ENCODE measurements at regions not wholly inside any gene's neighbourhood (a gene's known extent, or its start where the extent isn't known, plus 50 kb on each side); places are given as distances from the start of the nearest gene placed in this dataset.

- TF ChIP-seq USF1 (CRISPR knock-in tag; IDR thresholded peaks at IDR 0.05) (peak; percentile 81), RAD51 (IDR thresholded peaks at IDR 0.05; ENCODE audit: borderline replicate concordance, low read depth) (peak; percentile 61), NR2C2 (CRISPR knock-in tag; IDR thresholded peaks at IDR 0.05) (peak; percentile 76; the same call in 1 of the 2 replicates), NR2C2 (tag; IDR thresholded peaks at IDR 0.05) (no peak; the same call in 1 of the 2 replicates), ZNF551 (CRISPR knock-in tag; IDR thresholded peaks at IDR 0.05) (no peak), PKNOX1 (IDR thresholded peaks at IDR 0.05) (0 out of 2 replicates have a peak, but pooled peaks have one; percentile 10), ZNF699 (CRISPR knock-in tag; IDR thresholded peaks at IDR 0.05; ENCODE audit: insufficient replicate concordance) (peak; percentile 45), MCM7 (IDR thresholded peaks at IDR 0.05) (no peak), MYBL2 (IDR thresholded peaks at IDR 0.05; ENCODE audit: low read depth) (no peak), MYBL2 (CRISPR knock-in tag; IDR thresholded peaks at IDR 0.05; ENCODE audit: borderline replicate concordance) (0 out of 2 replicates have a peak, but pooled peaks have one; percentile 47), CHD1 (IDR thresholded peaks at IDR 0.05; ENCODE audit: low read length) (no peak), GABPA (tag; conservative IDR thresholded peaks at IDR 0.05; ENCODE audit: low read depth) (peak; percentile 72), GABPB1 (CRISPR knock-in tag; IDR thresholded peaks at IDR 0.05) (no peak), TCFL5 (CRISPR knock-in tag; conservative IDR thresholded peaks at IDR 0.05) (0 out of 2 replicates have a peak, but pooled peaks have one; percentile 1), NFATC3 (IDR thresholded peaks at IDR 0.05) (no peak), SP2 (IDR thresholded peaks at IDR 0.05; ENCODE audit: extremely low read depth, low read depth, low read length, poor library complexity, severe bottlenecking) (peak; percentile 20)
- TF ChIP-seq, protein P1, sequence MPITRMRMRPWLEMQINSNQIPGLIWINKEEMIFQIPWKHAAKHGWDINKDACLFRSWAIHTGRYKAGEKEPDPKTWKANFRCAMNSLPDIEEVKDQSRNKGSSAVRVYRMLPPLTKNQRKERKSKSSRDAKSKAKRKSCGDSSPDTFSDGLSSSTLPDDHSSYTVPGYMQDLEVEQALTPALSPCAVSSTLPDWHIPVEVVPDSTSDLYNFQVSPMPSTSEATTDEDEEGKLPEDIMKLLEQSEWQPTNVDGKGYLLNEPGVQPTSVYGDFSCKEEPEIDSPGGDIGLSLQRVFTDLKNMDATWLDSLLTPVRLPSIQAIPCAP (CRISPR knock-in tag; IDR thresholded peaks at IDR 0.05; ENCODE audit: borderline replicate concordance), result 0 out of 2 replicates have a peak, but pooled peaks have one; percentile 13
- TF ChIP-seq, protein P2, sequence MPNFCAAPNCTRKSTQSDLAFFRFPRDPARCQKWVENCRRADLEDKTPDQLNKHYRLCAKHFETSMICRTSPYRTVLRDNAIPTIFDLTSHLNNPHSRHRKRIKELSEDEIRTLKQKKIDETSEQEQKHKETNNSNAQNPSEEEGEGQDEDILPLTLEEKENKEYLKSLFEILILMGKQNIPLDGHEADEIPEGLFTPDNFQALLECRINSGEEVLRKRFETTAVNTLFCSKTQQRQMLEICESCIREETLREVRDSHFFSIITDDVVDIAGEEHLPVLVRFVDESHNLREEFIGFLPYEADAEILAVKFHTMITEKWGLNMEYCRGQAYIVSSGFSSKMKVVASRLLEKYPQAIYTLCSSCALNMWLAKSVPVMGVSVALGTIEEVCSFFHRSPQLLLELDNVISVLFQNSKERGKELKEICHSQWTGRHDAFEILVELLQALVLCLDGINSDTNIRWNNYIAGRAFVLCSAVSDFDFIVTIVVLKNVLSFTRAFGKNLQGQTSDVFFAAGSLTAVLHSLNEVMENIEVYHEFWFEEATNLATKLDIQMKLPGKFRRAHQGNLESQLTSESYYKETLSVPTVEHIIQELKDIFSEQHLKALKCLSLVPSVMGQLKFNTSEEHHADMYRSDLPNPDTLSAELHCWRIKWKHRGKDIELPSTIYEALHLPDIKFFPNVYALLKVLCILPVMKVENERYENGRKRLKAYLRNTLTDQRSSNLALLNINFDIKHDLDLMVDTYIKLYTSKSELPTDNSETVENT (CRISPR knock-in tag; IDR thresholded peaks at IDR 0.05), result 0 out of 2 replicates have a peak, but pooled peaks have one; percentile 57
These were observed 55.7 kb upstream of the CLDN5 start (continued) for GRCh38 chr22:19579880-19580279.
